ENCODE measurements at regions not wholly inside any gene's neighbourhood (a gene's known extent, or its start where the extent isn't known, plus 50 kb on each side); places are given as distances from the start of the nearest gene placed in this dataset.
"Not testable (repeated sequence)": the region's sequence is repeated elsewhere in the genome, so short reads cannot be mapped to it uniquely, and the experiment has no call there.

GRCh38 chr12:105641749-105642148 lies 311.3 kb downstream of the C12orf75 start:
- DNase-seq (ENCODE audit: low read depth), result peak; percentile 62
- H3K4me3 ChIP-seq (ENCODE audit: low read length), result no peak overlapping the region
- TF ChIP-seq, protein P1, sequence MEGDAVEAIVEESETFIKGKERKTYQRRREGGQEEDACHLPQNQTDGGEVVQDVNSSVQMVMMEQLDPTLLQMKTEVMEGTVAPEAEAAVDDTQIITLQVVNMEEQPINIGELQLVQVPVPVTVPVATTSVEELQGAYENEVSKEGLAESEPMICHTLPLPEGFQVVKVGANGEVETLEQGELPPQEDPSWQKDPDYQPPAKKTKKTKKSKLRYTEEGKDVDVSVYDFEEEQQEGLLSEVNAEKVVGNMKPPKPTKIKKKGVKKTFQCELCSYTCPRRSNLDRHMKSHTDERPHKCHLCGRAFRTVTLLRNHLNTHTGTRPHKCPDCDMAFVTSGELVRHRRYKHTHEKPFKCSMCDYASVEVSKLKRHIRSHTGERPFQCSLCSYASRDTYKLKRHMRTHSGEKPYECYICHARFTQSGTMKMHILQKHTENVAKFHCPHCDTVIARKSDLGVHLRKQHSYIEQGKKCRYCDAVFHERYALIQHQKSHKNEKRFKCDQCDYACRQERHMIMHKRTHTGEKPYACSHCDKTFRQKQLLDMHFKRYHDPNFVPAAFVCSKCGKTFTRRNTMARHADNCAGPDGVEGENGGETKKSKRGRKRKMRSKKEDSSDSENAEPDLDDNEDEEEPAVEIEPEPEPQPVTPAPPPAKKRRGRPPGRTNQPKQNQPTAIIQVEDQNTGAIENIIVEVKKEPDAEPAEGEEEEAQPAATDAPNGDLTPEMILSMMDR (conservative IDR thresholded peaks at IDR 0.05; ENCODE audit: low read length), result no peak; the same call in 1 of the 2 replicates

DNA sequence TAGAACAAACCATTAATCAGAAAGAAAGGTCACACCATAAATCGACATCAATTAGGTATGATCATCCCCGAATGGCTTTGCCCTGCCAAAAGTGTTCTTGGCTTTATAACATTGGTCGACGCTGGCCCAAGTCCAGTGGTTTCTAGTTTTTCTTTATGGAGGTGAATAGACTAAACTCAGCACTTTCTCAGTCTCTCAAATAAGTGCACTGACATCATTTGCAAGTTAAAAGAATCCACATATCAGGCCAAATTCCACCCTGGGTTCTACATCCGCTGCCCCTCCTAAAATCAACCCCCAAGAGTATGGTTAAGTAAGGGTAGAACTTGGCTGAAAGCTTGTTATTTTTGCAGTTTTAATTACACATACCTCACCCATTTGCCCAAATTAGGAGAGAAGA lies 314.3 kb downstream of the C12orf75 start:
- H3K4me3 ChIP-seq (ENCODE audit: low read length), result no peak overlapping the region
- TF ChIP-seq, protein P1 (conservative IDR thresholded peaks at IDR 0.05; ENCODE audit: low read length), result no peak
- no peak for DNase-seq (ENCODE audit: low read depth)

DNA sequence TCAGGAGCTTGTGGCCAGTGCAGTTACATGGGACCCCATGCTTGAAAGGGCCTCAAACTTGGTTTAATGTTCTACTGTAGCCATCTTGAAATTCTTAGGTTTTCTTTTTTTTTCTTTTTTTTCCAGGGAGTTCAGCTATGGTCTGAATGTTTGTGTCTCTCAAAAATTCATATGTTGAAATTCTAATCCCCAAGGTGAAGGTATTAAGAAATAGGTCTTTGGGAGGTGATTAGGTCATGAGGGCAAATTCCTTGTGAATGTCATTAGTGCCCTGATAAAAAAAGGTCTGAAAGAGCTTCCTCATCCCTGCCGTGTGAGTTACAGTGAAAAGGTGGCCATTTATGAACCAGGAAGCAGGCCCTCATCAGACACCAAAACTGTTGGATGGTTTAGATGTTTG lies 324.1 kb downstream of the C12orf75 start:
- no peak overlapping the region for H3K4me3 ChIP-seq (ENCODE audit: low read length)
- peak; percentile 20 for DNase-seq (ENCODE audit: low read depth)
- TF ChIP-seq, protein P1 (conservative IDR thresholded peaks at IDR 0.05; ENCODE audit: low read length), result no peak

GRCh38 chr12:105658389-105658788 lies 327.9 kb downstream of the C12orf75 start:
- DNase-seq (ENCODE audit: low read depth), result no peak
- H3K4me3 ChIP-seq (ENCODE audit: low read length), result no peak overlapping the region
- TF ChIP-seq, protein P1 (conservative IDR thresholded peaks at IDR 0.05; ENCODE audit: low read length), result no peak

- no peak overlapping the region for H3K4me3 ChIP-seq (ENCODE audit: low read length)
- no peak for DNase-seq (ENCODE audit: low read depth)
- TF ChIP-seq, protein P1 (conservative IDR thresholded peaks at IDR 0.05; ENCODE audit: low read length), result no peak
Observed at GRCh38 chr12:105659355-105660075, 329.0 kb downstream of the C12orf75 start.

- not testable (repeated sequence) for DNase-seq (ENCODE audit: low read depth); H3K4me3 ChIP-seq (ENCODE audit: low read length)
Observed at GRCh38 chr12:105664765-105665164, 334.3 kb downstream of the C12orf75 start.

DNA sequence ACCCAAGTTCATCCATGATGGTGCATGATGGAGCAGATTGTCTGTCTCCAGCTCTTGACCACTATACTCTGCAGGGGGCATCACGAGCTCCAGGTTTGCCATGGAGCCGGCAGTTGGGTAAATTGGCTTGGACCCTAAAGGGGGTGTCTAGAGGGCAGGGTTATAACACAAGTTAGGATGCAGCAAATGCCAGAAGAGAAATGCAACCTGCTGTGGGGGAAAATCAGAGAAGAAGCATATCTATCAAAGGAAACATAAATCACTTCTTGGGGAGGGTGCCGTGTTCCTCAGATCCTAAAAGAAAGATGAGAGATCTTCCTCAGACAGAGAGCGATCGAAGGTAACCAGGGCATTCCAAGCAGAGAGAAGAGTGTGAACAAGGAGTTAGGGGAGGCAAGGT lies 334.9 kb downstream of the C12orf75 start:
- no peak overlapping the region for H3K4me3 ChIP-seq (ENCODE audit: low read length)
- DNase-seq (ENCODE audit: low read depth), result no peak
- TF ChIP-seq, protein P1 (conservative IDR thresholded peaks at IDR 0.05; ENCODE audit: low read length), result no peak

Measured in AG10803 (cell line).